Activated CD4-positive, alpha-beta T cell treated with anti-CD3 and anti-CD28 coated beads, Interleukin-2, amount 10 ng/mL, durations not matched to agents 24 days and 14 days (primary cell): ENCODE measurements at regions not wholly inside any gene's neighbourhood (a gene's known extent, or its start where the extent isn't known, plus 50 kb on each side); places are given as distances from the start of the nearest gene placed in this dataset.

Source experiments
- DNase-seq: peaks from one replicate; pipeline ENCODE4 v3.0.0; 2022
- H3K27ac Mint-ChIP-seq: one replicate; pipeline ENCODE4 v1.8.0; 2022; ENCODE audit warnings: mild to moderate bottlenecking, mixed read lengths
- H3K27me3 Mint-ChIP-seq: one replicate; pipeline ENCODE4 v1.8.0; 2022; ENCODE audit warnings: mixed read lengths
- H3K36me3 Mint-ChIP-seq: one replicate; pipeline ENCODE4 v1.8.0; 2022; ENCODE audit warnings: low read depth, mild to moderate bottlenecking, mixed read lengths
- H3K4me1 Mint-ChIP-seq: one replicate; pipeline ENCODE4 v1.8.0; 2021; ENCODE audit warnings: mixed read lengths
- H3K4me3 Mint-ChIP-seq: one replicate; pipeline ENCODE4 v1.8.0; 2022; ENCODE audit warnings: mild to moderate bottlenecking, moderate library complexity, mixed read lengths
- H3K9me3 Mint-ChIP-seq: one replicate; pipeline ENCODE4 v1.8.0; 2021; ENCODE audit warnings: mixed read lengths
- intact Hi-C: fragments of 100-400 bp; cut with micrococcal nuclease; formaldehyde crosslinking; loops from one replicate; pipeline ENCODE4 v1.15.1; 2023

- Mint-ChIP-seq H3K36me3 (no peaks in the 10 kb centered on the region), H3K27me3 (no peaks in the 10 kb centered on the region), H3K9me3 (no peaks in the 10 kb centered on the region), H3K4me3 (no peak overlapping the region), H3K4me1 (no peaks in the 10 kb centered on the region), H3K27ac (no peak overlapping the region)
- no peak for DNase-seq
- intact Hi-C loops: no loop called here
Observed at GRCh38 chr4:45033676-45034419, 307.5 kb upstream of the GNPDA2 start.

DNA sequence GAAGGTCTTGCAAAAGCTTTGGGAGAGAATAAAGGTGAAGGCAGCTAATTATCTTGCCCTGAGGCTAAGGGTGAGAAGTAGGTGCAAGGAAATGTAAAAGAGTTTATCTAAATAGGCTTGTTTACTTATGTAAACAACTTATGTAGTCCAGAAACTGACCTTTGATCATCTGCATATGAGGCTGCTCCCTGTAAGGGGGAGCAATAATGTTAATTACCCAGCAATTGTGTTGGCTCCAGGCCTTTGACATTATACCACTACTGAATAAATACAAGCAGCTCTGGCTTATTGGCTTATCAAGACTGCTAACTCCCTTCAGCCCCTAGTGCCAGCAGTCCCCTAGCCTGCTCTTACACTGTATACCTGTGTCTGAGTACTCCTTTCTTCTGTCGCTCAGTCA, 303.7 kb upstream of the GNPDA2 start:
- no peaks in the 10 kb centered on the region for H3K36me3 Mint-ChIP-seq
- no peaks in the 10 kb centered on the region for H3K27me3 Mint-ChIP-seq
- no peak overlapping the region for H3K4me3 Mint-ChIP-seq
- H3K9me3 Mint-ChIP-seq: no peaks in the 10 kb centered on the region
- H3K27ac Mint-ChIP-seq: no peak overlapping the region
- H3K4me1 Mint-ChIP-seq: no peaks in the 10 kb centered on the region
- DNase-seq: no peak
- intact Hi-C loops: no loop called here

- no peaks in the 10 kb centered on the region for H3K36me3 Mint-ChIP-seq
Observed at GRCh38 chr4:45007508-45007907, 281.2 kb upstream of the GNPDA2 start.

DNA sequence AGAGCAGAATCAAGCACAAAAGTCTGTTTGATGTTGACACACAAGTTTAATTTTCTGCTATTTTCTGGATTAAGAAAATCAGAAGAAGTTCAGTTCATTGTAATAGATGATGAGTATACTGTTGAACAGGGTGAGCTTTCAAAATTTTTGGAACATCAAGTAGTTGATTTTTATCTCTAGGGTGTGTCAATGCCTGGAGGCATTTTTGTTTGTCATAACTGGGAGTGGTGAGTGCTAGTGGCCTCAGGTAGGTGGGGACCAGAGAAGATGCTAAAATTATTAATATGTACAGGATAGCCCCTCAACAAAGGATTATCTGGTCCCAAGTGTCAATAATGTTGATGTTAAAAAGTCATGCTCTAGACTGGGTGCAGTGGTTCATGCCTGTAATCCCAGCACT, 279.7 kb upstream of the GNPDA2 start:
- Mint-ChIP-seq H3K27ac (no peak overlapping the region), H3K4me1 (no peaks in the 10 kb centered on the region), H3K4me3 (no peak overlapping the region), H3K9me3 (peaks cover 3% of the 10 kb centered on the region), H3K27me3 (no peaks in the 10 kb centered on the region), H3K36me3 (no peaks in the 10 kb centered on the region)
- no peak for DNase-seq
- intact Hi-C loops: no loop called here

More at GRCh38 chr4:45007508-45007907, 281.2 kb upstream of the GNPDA2 start:
- Mint-ChIP-seq H3K27ac (no peak overlapping the region), H3K27me3 (no peaks in the 10 kb centered on the region), H3K9me3 (peaks cover 3% of the 10 kb centered on the region), H3K4me1 (no peaks in the 10 kb centered on the region), H3K4me3 (no peak overlapping the region)
- DNase-seq: no peak
- intact Hi-C loops: no loop called here

DNA sequence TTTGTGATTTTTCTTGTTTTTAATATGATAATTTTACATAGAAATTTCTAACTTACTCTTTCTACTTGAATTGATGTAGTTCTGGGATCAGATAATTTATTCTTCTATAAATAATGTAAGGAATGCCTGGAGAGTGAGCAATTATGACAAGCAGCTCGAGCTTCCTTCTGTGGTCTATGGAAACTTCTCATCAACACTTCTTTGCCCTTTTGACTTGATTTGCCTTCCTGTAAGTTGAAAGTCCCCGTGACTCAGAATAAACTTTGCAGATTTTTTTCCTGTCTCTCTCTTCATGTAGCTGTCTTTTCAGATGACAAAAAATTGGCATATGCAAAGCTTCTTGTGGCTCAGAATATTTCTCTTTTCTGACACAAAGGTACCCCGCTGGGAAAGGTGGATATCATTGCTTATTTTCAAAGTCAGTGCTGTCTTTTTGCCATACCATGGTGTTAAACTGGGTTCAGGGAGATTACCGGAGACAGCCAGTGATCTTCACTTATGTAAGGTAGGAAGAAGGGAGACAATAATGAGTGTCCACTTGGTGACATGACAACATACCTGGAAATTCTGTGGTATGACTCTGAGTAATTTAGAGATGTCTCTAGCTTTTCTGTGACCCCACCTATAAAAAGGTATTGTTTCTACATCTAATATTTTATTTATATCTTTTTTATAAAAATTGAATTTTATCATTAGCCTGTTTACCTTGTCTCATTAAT, 278.6 kb upstream of the GNPDA2 start:
- no peaks in the 10 kb centered on the region for H3K27me3 Mint-ChIP-seq
- no peak for DNase-seq
- intact Hi-C loops: no loop called here
- no peaks in the 10 kb centered on the region for H3K4me1 Mint-ChIP-seq
- no peaks in the 10 kb centered on the region for H3K36me3 Mint-ChIP-seq
- no peak overlapping the region for H3K27ac Mint-ChIP-seq
- no peak overlapping the region for H3K4me3 Mint-ChIP-seq
- H3K9me3 Mint-ChIP-seq: peaks cover 3% of the 10 kb centered on the region

- Mint-ChIP-seq H3K27me3 (no peaks in the 10 kb centered on the region), H3K4me3 (no peak overlapping the region), H3K4me1 (no peaks in the 10 kb centered on the region), H3K9me3 (peaks cover 3% of the 10 kb centered on the region), H3K36me3 (no peaks in the 10 kb centered on the region), H3K27ac (no peak overlapping the region)
- DNase-seq: no peak
- intact Hi-C loops: no loop called here
Observed at GRCh38 chr4:45004326-45004725, 278.0 kb upstream of the GNPDA2 start.

DNA sequence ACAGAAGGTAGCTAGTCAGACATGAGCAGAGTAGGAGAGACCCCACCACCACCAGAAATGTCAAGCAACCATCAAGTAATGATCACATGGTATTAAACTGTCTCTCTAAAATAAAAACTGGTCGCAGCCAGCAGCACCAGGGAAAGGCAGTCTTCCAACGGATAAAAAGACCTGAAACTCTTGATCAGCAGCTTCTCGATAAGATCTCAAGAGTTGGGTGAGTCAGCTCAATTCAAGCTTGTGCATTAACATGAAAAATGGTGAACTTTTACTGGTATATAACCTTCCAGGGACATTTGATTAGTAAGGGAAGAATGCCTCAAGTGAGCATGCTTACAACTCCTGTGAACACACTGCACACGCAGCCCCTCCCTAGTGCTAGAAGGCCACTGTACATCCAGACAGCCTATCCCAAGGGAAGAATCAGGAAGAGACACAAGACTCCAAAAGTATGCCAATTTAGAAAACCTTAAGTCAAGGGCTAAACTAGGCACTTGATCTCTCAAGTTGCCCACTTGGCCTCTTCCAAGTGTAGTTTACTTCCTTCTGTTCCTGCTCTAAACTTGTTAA, 270.0 kb upstream of the GNPDA2 start:
- Mint-ChIP-seq H3K4me1 (no peaks in the 10 kb centered on the region), H3K27ac (no peak overlapping the region), H3K9me3 (no peaks in the 10 kb centered on the region), H3K27me3 (no peaks in the 10 kb centered on the region), H3K36me3 (no peaks in the 10 kb centered on the region), H3K4me3 (no peak overlapping the region)
- intact Hi-C loops: no loop called here
- no peak for DNase-seq

GRCh38 chr4:44988011-44988410, 261.7 kb upstream of the GNPDA2 start:
- intact Hi-C loops: no loop called here
- Mint-ChIP-seq H3K4me1 (no peaks in the 10 kb centered on the region), H3K27ac (no peak overlapping the region), H3K4me3 (no peak overlapping the region), H3K9me3 (peaks cover 5% of the 10 kb centered on the region), H3K36me3 (no peaks in the 10 kb centered on the region), H3K27me3 (no peaks in the 10 kb centered on the region)
- no peak for DNase-seq

DNA sequence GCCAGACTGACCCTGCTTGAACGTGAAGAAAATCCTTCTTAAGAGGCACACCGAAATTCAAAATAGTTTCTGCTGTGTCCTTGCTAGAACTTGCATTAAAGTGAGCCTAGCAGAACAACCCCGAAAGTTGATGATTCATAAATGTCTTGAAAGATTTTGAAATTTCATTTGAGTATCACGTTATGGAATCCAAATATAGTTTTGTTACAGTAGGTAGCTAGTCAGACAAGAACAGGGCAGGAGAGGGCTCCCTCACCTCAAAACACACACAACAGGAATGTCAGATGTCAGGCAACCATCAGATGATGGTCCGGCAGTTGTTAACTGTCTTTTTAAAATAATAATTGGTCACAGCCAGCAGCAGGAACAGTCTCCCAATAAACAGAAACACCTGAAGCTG, 259.6 kb upstream of the GNPDA2 start:
- Mint-ChIP-seq H3K27me3 (no peaks in the 10 kb centered on the region), H3K9me3 (peaks cover 5% of the 10 kb centered on the region), H3K27ac (no peak overlapping the region), H3K4me1 (no peaks in the 10 kb centered on the region), H3K4me3 (no peak overlapping the region), H3K36me3 (no peaks in the 10 kb centered on the region)
- intact Hi-C loops: no loop called here
- no peak for DNase-seq

- intact Hi-C loops: no loop called here
- H3K4me3 Mint-ChIP-seq: no peak overlapping the region
- H3K9me3 Mint-ChIP-seq: peaks cover 5% of the 10 kb centered on the region
- H3K4me1 Mint-ChIP-seq: no peaks in the 10 kb centered on the region
- DNase-seq: no peak
- no peaks in the 10 kb centered on the region for H3K27me3 Mint-ChIP-seq
- no peak overlapping the region for H3K27ac Mint-ChIP-seq
- no peaks in the 10 kb centered on the region for H3K36me3 Mint-ChIP-seq
Observed at GRCh38 chr4:44985152-44985551, 258.8 kb upstream of the GNPDA2 start.

- Mint-ChIP-seq H3K36me3 (no peaks in the 10 kb centered on the region), H3K4me3 (no peak overlapping the region), H3K27me3 (no peaks in the 10 kb centered on the region), H3K4me1 (no peaks in the 10 kb centered on the region), H3K27ac (no peak overlapping the region), H3K9me3 (peaks cover 5% of the 10 kb centered on the region)
- no peak for DNase-seq
- intact Hi-C loops: no loop called here
Observed at GRCh38 chr4:44984083-44984482, 257.7 kb upstream of the GNPDA2 start.

- Mint-ChIP-seq H3K9me3 (no peaks in the 10 kb centered on the region), H3K36me3 (no peaks in the 10 kb centered on the region)
Observed at GRCh38 chr4:44983083-44983482, 256.7 kb upstream of the GNPDA2 start.

GRCh38 chr4:44978020-44978419, 251.7 kb upstream of the GNPDA2 start:
- Mint-ChIP-seq H3K4me1 (no peaks in the 10 kb centered on the region), H3K27me3 (no peaks in the 10 kb centered on the region), H3K4me3 (no peak overlapping the region), H3K9me3 (no peaks in the 10 kb centered on the region), H3K27ac (no peak overlapping the region), H3K36me3 (no peaks in the 10 kb centered on the region)
- intact Hi-C loops: loop anchor here (5.0 kb wide), 1 partner anchor 51 kb away; no protein-coding TSS in a partner anchor
- no peak for DNase-seq

More at GRCh38 chr4:44983083-44983482, 256.7 kb upstream of the GNPDA2 start:
- no peaks in the 10 kb centered on the region for H3K27me3 Mint-ChIP-seq
- no peaks in the 10 kb centered on the region for H3K4me1 Mint-ChIP-seq
- intact Hi-C loops: no loop called here
- no peak for DNase-seq
- no peak overlapping the region for H3K4me3 Mint-ChIP-seq
- H3K27ac Mint-ChIP-seq: no peak overlapping the region

- no peaks in the 10 kb centered on the region for H3K27me3 Mint-ChIP-seq
- H3K4me3 Mint-ChIP-seq: no peak overlapping the region
- no peak for DNase-seq
- peaks cover 7% of the 10 kb centered on the region for H3K9me3 Mint-ChIP-seq
- no peaks in the 10 kb centered on the region for H3K36me3 Mint-ChIP-seq
- intact Hi-C loops: no loop called here
- no peak overlapping the region for H3K27ac Mint-ChIP-seq
- no peaks in the 10 kb centered on the region for H3K4me1 Mint-ChIP-seq
Observed at GRCh38 chr4:44965435-44966095, 239.2 kb upstream of the GNPDA2 start.
